ENCODE measurements at regions not wholly inside any gene's neighbourhood (a gene's known extent, or its start where the extent isn't known, plus 50 kb on each side); places are given as distances from the start of the nearest gene placed in this dataset.

DNA sequence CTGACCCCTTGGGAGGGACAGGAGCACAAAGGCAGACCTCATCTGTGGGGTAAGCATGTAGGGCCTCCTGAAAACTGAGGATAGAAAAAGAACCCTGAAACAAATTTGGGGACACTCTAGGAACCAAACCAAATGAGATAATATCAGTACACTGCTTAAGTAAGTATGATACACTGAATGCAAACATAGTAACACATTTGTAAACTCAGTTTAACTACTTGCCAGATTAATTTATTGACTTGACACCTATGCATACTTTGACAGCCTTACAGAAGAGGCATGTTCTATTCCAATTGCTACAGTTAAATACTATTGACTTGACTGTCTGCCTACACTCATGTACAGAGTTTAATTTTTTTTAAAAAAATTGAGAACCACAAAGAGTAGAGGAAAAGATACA is 1070.8 kb upstream of the SEMA6A start:
- no peaks in the 10 kb centered on the region for H3K36me3 Mint-ChIP-seq
- ATAC-seq (no peak), DNase-seq (ENCODE audit: low spot score) (no peak)
- TF ChIP-seq NR2C2 (CRISPR knock-in tag; IDR thresholded peaks at IDR 0.05) (no peak), GTF2I (CRISPR knock-in tag; conservative IDR thresholded peaks at IDR 0.05) (no peak), MXD4 (CRISPR knock-in tag; IDR thresholded peaks at IDR 0.05; ENCODE audit: borderline replicate concordance) (no peak), RORB (CRISPR knock-in tag; IDR thresholded peaks at IDR 0.05) (no peak), TP53 (CRISPR knock-in tag; IDR thresholded peaks at IDR 0.05) (no peak), TEAD1 (CRISPR knock-in tag; IDR thresholded peaks at IDR 0.05) (no peak), MYBL2 (CRISPR knock-in tag; IDR thresholded peaks at IDR 0.05) (no peak), TCF7 (CRISPR knock-in tag; IDR thresholded peaks at IDR 0.05; ENCODE audit: low read depth) (no peak), FOXP1 (CRISPR knock-in tag; IDR thresholded peaks at IDR 0.05; ENCODE audit: borderline replicate concordance) (no peak), FOXK1 (CRISPR knock-in tag; IDR thresholded peaks at IDR 0.05) (no peak), SP1 (CRISPR knock-in tag; conservative IDR thresholded peaks at IDR 0.05) (no peak), ZNF121 (CRISPR knock-in tag; IDR thresholded peaks at IDR 0.05) (no peak), NFE2L1 (CRISPR knock-in tag; IDR thresholded peaks at IDR 0.05) (no peak), ZNF138 (CRISPR knock-in tag; conservative IDR thresholded peaks at IDR 0.05) (no peak)
- TF ChIP-seq, protein P1, sequence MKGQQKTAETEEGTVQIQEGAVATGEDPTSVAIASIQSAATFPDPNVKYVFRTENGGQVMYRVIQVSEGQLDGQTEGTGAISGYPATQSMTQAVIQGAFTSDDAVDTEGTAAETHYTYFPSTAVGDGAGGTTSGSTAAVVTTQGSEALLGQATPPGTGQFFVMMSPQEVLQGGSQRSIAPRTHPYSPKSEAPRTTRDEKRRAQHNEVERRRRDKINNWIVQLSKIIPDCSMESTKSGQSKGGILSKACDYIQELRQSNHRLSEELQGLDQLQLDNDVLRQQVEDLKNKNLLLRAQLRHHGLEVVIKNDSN (CRISPR knock-in tag; IDR thresholded peaks at IDR 0.05), result no peak
- TF ChIP-seq, protein P2, sequence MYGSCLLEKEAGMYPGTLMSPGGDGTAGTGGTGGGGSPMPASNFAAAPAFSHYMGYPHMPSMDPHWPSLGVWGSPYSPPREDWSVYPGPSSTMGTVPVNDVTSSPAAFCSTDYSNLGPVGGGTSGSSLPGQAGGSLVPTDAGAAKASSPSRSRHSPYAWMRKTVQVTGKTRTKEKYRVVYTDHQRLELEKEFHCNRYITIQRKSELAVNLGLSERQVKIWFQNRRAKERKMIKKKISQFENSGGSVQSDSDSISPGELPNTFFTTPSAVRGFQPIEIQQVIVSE (CRISPR knock-in tag; IDR thresholded peaks at IDR 0.05; ENCODE audit: borderline replicate concordance), result no peak
- TF ChIP-seq, protein P3, sequence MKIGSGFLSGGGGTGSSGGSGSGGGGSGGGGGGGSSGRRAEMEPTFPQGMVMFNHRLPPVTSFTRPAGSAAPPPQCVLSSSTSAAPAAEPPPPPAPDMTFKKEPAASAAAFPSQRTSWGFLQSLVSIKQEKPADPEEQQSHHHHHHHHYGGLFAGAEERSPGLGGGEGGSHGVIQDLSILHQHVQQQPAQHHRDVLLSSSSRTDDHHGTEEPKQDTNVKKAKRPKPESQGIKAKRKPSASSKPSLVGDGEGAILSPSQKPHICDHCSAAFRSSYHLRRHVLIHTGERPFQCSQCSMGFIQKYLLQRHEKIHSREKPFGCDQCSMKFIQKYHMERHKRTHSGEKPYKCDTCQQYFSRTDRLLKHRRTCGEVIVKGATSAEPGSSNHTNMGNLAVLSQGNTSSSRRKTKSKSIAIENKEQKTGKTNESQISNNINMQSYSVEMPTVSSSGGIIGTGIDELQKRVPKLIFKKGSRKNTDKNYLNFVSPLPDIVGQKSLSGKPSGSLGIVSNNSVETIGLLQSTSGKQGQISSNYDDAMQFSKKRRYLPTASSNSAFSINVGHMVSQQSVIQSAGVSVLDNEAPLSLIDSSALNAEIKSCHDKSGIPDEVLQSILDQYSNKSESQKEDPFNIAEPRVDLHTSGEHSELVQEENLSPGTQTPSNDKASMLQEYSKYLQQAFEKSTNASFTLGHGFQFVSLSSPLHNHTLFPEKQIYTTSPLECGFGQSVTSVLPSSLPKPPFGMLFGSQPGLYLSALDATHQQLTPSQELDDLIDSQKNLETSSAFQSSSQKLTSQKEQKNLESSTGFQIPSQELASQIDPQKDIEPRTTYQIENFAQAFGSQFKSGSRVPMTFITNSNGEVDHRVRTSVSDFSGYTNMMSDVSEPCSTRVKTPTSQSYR (CRISPR knock-in tag; IDR thresholded peaks at IDR 0.05), result no peak
- TF ChIP-seq, protein P4, sequence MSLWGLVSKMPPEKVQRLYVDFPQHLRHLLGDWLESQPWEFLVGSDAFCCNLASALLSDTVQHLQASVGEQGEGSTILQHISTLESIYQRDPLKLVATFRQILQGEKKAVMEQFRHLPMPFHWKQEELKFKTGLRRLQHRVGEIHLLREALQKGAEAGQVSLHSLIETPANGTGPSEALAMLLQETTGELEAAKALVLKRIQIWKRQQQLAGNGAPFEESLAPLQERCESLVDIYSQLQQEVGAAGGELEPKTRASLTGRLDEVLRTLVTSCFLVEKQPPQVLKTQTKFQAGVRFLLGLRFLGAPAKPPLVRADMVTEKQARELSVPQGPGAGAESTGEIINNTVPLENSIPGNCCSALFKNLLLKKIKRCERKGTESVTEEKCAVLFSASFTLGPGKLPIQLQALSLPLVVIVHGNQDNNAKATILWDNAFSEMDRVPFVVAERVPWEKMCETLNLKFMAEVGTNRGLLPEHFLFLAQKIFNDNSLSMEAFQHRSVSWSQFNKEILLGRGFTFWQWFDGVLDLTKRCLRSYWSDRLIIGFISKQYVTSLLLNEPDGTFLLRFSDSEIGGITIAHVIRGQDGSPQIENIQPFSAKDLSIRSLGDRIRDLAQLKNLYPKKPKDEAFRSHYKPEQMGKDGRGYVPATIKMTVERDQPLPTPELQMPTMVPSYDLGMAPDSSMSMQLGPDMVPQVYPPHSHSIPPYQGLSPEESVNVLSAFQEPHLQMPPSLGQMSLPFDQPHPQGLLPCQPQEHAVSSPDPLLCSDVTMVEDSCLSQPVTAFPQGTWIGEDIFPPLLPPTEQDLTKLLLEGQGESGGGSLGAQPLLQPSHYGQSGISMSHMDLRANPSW (CRISPR knock-in tag; conservative IDR thresholded peaks at IDR 0.05; ENCODE audit: low read depth), result no peak
- TF ChIP-seq, protein P5, sequence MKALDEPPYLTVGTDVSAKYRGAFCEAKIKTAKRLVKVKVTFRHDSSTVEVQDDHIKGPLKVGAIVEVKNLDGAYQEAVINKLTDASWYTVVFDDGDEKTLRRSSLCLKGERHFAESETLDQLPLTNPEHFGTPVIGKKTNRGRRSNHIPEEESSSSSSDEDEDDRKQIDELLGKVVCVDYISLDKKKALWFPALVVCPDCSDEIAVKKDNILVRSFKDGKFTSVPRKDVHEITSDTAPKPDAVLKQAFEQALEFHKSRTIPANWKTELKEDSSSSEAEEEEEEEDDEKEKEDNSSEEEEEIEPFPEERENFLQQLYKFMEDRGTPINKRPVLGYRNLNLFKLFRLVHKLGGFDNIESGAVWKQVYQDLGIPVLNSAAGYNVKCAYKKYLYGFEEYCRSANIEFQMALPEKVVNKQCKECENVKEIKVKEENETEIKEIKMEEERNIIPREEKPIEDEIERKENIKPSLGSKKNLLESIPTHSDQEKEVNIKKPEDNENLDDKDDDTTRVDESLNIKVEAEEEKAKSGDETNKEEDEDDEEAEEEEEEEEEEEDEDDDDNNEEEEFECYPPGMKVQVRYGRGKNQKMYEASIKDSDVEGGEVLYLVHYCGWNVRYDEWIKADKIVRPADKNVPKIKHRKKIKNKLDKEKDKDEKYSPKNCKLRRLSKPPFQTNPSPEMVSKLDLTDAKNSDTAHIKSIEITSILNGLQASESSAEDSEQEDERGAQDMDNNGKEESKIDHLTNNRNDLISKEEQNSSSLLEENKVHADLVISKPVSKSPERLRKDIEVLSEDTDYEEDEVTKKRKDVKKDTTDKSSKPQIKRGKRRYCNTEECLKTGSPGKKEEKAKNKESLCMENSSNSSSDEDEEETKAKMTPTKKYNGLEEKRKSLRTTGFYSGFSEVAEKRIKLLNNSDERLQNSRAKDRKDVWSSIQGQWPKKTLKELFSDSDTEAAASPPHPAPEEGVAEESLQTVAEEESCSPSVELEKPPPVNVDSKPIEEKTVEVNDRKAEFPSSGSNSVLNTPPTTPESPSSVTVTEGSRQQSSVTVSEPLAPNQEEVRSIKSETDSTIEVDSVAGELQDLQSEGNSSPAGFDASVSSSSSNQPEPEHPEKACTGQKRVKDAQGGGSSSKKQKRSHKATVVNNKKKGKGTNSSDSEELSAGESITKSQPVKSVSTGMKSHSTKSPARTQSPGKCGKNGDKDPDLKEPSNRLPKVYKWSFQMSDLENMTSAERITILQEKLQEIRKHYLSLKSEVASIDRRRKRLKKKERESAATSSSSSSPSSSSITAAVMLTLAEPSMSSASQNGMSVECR (CRISPR knock-in tag; IDR thresholded peaks at IDR 0.05; ENCODE audit: borderline replicate concordance), result no peak
- no peaks in the 10 kb centered on the region for H3K9me3 Mint-ChIP-seq
- H3K27ac Mint-ChIP-seq, result no peak overlapping the region
- no peaks in the 10 kb centered on the region for H3K27me3 Mint-ChIP-seq (ENCODE audit: low read depth)
- no peaks in the 10 kb centered on the region for H3K4me1 Mint-ChIP-seq
- POLR2A ChIA-PET, result no interaction called here
- CTCF ChIA-PET, result no interaction called here
- no peak overlapping the region for H3K4me3 Mint-ChIP-seq
